Superior temporal gyrus (tissue), 1 donor: ENCODE measurements at regions not wholly inside any gene's neighbourhood (a gene's known extent, or its start where the extent isn't known, plus 50 kb on each side); places are given as distances from the start of the nearest gene placed in this dataset.
"Not testable (repeated sequence)": the region's sequence is repeated elsewhere in the genome, so short reads cannot be mapped to it uniquely, and the experiment has no call there.

Source experiments
- DNase-seq: peaks from one replicate; pipeline ENCODE4 v3.0.0-alpha.2; 2016; ENCODE audit errors: extremely low spot score

GRCh38 chr2:87075054-87075790 is 53.6 kb upstream of the PLGLB1 start:
- peak; percentile 13 for DNase-seq

- DNase-seq = peak; percentile 9
These were observed 54.2 kb upstream of the PLGLB1 start for GRCh38 chr2:87075791-87076252.

DNA sequence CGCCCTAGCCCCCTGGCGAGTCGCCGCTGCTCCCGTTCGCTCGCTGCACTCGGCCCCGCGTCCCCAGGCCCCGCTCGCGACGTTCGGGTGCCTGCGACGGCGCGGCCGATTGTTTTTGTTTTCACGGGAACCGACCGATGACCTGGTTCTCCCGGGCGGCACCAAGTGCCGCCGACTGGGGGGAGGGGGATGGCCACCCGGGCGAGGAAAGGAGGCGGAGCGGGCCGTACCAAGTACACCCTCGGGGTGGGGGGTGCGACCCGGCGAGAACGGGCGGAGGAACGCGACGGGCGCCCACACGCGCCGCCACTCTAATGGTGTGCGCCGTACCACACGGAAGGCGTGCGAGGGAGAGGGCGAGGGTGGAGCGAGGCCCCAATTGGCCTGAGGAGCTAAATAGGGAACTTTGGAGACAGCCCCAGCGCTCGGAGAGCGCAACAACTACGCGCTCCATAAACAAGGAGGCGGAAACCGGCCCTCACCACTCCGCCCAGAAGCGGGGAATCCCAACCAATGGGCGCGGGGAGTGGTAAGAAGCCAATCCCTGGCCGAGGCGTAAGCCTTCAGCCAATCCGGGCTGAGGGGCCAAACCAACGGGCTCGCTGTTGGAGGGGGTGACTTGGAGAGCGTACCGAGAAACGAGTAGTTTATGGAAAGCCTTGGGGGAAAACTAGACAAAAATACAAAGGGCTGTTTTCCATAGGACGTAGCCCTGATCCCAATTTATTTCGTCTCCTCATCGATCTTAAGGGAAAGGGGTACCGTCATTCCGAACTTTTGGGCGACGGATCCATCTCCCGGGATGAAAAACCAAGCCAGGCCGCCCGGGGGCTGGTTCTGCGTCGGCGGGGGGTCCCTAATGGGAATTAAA is 54.8 kb upstream of the PLGLB1 start:
- DNase-seq = peak; percentile 75

DNA sequence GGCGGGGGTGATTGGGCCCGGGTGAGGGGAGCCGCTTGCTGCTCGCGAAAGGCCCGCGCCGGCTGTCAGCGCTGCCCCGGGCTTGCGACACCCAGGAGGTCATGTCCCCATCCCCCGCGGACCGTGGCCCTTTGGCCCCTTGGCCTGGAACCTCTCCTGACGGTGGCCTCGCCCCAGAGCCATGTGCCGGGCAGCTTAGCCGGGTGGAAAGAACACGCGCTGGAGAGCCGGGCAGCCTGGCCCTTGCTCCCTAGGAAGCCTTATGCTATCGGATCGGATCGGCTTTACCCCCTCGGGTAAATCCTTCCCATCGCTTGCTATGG is 55.4 kb upstream of the PLGLB1 start:
- DNase-seq = not testable (repeated sequence)

DNA sequence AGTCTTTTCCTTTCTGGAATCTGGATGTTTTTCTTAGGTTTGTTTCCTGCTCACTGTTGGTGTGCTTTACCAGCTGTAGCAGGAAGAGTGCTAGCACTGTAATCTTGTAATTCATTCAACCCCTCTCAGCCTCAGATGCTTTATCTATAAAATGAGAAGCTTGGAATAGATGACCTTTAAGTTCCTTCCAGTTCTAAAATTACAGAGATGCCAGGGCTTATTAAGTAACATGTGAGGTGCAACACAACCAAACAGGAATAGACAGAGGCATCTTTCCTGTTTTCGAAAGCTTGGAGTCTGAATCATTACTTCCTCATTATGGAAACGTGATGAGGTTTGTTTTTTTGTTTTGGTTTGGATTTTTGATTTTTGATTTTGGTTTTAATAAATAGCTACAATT is 60.1 kb upstream of the PLGLB1 start:
- DNase-seq = not testable (repeated sequence)

DNA sequence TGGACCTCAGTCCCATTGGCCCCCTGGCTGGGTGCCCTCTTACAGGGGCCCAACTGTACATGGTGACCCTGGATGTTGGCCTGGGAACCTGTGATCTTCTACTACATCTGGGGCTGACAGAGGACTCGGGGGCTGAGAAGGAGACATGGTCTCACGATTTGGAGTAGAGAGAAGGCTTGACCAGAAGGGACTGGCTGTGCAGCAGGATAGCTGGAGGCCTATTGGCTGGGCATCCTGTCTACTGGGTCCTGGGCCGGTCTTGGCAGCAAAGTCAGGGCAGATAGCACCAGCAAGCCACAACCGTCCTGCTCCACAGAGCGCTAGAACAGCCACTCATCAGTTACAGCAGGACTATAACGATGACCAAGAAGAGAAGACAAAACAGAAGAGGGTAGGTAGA is 66.4 kb upstream of the PLGLB1 start:
- not testable (repeated sequence) for DNase-seq

DNA sequence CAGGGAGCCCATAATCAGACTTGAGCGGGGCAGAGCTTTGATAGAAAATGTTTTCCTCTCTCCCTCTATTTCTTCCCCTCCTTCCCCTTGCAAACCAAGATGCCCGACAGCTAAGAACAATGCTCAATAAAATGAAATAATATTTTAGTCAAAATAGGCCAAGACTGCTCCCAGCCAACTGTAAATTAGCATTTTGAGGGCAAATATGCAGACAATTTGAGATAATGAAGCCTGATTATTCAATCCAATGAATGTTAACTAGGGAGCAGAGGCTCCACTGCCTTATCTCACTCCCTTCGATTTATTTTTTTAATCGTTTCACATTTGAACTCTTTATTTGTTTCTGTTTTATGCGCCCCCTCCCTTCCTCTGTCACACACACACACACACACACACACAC is 67.8 kb upstream of the PLGLB1 start:
- not testable (repeated sequence) for DNase-seq

- not testable (repeated sequence) for DNase-seq
These were observed 71.6 kb upstream of the PLGLB1 start for GRCh38 chr2:87093252-87093651.

GRCh38 chr2:87093937-87094529 is 72.4 kb upstream of the PLGLB1 start:
- DNase-seq = not testable (repeated sequence)

DNA sequence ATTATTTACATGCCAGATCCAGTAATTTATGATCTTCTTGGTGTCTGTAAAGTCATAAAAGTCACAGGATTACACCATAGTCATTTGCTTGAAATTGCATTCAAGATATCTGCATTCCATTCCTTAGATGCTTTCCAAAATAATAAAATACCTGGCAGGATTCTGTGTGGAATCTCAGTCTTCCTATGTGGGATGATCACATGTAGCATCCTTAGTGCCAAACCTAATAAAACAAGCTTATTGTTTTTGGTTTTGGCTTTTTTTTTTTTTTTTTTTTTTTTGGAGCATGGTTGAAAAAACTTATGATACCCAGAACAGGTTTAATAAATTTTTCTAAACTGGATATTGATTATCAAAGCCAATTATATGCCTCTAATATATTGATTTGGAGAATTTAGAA is 74.2 kb upstream of the PLGLB1 start:
- not testable (repeated sequence) for DNase-seq

DNA sequence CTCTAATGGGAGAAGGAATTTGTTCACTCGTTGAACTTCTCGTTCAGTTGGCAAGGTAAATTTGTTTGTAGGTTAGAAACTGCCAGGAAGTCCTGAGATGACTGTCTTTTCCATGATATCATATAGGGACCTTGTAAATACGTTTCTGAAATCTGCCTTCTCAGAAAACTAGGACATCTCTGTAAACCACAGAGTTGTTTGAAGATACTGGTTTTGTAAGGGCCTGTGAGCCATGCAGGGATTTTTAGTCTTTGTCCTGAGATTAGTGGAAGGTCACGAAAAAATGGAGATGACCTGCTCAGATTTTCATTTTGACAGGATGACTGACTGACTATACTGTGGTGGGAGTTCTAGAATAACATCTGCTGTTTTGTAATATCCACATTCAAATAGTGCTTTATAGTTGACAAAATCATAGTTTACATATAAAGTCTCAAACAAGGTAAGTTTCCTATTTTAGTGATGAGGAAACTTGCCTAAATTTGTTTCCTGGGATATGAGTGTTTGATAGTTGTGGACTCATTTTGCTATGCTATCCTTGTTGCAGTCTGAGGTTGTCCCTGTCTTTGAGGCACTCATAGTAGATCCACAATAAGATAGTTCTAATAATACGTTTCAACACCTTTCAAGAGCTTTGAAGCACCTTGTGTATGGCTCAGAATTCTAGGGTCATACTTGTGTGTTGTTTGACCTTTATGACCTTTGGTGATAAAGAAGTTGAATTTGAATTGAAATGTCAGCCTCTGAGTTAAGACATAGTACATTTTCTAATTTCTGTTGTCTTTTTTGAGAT is 107.3 kb upstream of the PLGLB1 start:
- DNase-seq = not testable (repeated sequence)

DNA sequence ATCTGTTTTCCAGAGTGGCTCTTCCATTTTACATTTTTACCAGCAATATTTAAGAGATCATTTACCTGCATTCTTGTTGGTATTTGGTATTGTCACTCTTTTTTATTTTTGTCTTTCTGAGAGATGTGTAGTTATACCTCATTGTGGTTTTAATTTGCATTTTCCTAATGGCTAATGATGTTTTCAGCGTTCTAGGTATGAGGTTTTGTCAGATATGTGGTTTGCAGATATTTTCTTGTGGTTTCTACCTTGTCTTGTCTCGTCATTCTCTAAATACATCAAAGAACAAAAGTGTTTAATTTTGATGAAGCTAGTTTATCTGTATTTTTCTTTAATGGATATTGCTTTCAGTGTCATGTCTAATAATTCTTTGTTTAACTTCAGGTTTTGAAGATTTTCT is 110.9 kb upstream of the PLGLB1 start:
- DNase-seq = not testable (repeated sequence)

GRCh38 chr2:87151835-87152493 is 130.3 kb upstream of the PLGLB1 start:
- not testable (repeated sequence) for DNase-seq

- not testable (repeated sequence) for DNase-seq
These were observed 152.8 kb upstream of the PLGLB1 start for GRCh38 chr2:87174454-87174853.

DNA sequence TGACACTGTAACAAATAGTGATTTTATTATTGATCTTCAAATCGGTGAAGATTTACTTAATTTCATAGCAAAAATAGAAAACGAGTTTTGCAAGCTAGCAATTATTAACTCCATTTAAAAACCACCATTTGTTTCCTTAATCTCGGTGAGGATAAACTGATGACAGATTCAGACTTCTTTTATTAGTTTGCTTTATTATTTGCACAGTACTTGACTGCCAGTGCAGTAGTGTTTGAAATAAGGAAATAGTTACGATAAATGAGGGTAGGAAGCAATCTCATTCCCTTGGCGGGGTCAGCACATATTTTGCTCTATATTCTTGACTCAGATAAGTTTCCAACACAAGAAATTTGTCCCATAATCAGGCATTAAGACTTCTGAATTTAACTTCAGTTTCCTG is 161.7 kb upstream of the PLGLB1 start:
- DNase-seq = not testable (repeated sequence)

DNA sequence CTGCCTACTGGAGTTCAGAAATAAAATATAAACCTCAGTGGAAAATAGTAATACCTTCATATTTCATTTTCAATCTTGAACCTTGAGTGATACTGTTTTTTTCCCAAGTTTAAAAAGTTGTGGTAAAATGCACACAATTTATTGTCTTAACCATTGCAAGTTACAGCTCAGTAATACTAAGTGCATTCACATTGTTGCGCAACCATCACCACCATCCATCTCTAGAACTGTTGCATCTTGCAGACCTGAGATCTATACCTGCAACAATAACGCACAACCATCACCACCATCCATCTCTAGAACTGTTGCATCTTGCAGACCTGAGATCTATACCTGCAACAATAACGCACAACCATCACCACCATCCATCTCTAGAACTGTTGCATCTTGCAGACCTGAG is 162.6 kb upstream of the PLGLB1 start:
- not testable (repeated sequence) for DNase-seq

- DNase-seq = not testable (repeated sequence)
These were observed 167.6 kb upstream of the PLGLB1 start for GRCh38 chr2:87189214-87189613.

DNA sequence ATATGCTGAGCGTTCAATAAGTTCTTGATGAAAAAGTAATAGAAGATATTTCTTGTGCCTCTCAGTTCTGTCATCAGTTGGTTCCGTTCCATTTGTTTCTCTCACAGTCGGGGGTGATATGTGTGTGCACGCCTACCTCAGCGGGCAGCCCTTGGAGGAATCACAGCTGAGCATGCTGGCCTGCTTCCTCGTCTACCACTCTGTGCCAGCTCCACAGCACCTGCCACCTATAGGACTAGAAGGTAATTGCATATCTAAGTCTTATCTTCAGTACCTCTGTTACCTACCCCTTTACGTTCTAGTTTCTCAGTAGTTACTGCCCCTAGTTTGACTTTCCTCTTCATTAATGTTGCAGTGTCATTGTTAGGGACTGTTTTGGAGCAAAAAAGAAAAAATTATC is 171.7 kb upstream of the PLGLB1 start:
- not testable (repeated sequence) for DNase-seq

DNA sequence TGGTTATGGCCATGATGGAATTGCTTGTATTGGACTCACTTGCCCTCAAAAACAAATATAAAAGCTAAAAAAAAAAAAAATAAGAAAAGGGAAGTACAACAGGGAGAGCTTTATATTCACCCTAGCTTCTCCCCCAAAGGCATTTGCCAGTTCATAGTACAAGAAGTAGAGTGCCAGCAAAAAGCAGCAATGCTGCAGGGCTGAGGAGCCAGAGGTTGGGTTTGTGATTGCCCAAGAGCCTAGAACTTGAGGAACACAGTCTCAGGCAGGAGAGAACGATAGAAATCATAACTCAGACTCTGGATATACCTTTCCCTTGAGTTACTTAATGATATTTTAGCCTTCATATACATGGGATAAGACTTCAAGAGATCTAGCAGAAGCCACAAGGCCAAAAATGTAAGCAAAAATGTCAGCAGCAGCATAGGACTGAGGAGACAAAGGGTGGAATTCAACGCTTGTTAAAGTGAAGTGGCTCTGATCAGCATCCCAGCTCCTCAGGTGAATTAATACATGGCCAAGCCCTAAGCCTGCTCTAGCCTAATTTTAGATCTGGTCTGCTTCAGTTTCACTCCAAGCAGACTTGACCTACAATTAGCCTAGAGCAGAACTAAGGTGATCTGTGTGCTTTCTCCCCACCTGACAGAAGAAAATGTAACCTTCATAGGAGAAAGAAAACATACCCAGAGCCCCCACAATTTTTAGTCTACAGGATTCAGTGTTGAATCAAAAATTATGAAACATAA is 172.8 kb upstream of the PLGLB1 start:
- not testable (repeated sequence) for DNase-seq

GRCh38 chr2:87196720-87197388 is 175.2 kb upstream of the PLGLB1 start:
- DNase-seq = not testable (repeated sequence)
